ENCODE measurements at regions not wholly inside any gene's neighbourhood (a gene's known extent, or its start where the extent isn't known, plus 50 kb on each side); places are given as distances from the start of the nearest gene placed in this dataset.
A peak's percentile ranks its signal among the peaks of the same experiment; 100 is the strongest.

- DNase-seq (no peak), ATAC-seq (ENCODE audit: insufficient read depth, low FRiP score) (no peak)
- H3K9ac ChIP-seq (ENCODE audit: insufficient read depth in 1 of 2, low read length in 2 of 2): no peak overlapping the region
- no peaks in the 10 kb centered on the region for H3K9me3 ChIP-seq (ENCODE audit: control insufficient read depth in 4 of 4, insufficient read depth in 3 of 4, low read length in 3 of 4)
- no peaks in the 10 kb centered on the region for H3K4me1 ChIP-seq (ENCODE audit: control insufficient read depth in 5 of 5, insufficient read depth in 5 of 5, low read length in 5 of 5)
- no peak overlapping the region for H3K27ac ChIP-seq (ENCODE audit: low read depth in 1 of 2, low read length in 1 of 2)
- no peaks in the 10 kb centered on the region for H3K27me3 ChIP-seq (ENCODE audit: control insufficient read depth in 3 of 3, insufficient read depth in 3 of 3, low read length in 2 of 3)
- no peak overlapping the region for H3K4me3 ChIP-seq
- TF ChIP-seq, protein P1, sequence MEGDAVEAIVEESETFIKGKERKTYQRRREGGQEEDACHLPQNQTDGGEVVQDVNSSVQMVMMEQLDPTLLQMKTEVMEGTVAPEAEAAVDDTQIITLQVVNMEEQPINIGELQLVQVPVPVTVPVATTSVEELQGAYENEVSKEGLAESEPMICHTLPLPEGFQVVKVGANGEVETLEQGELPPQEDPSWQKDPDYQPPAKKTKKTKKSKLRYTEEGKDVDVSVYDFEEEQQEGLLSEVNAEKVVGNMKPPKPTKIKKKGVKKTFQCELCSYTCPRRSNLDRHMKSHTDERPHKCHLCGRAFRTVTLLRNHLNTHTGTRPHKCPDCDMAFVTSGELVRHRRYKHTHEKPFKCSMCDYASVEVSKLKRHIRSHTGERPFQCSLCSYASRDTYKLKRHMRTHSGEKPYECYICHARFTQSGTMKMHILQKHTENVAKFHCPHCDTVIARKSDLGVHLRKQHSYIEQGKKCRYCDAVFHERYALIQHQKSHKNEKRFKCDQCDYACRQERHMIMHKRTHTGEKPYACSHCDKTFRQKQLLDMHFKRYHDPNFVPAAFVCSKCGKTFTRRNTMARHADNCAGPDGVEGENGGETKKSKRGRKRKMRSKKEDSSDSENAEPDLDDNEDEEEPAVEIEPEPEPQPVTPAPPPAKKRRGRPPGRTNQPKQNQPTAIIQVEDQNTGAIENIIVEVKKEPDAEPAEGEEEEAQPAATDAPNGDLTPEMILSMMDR (IDR thresholded peaks at IDR 0.05; ENCODE audit: control extremely low read depth, extremely low read depth): no peak
- whole genome bisulfite sequencing, 2 donors: 57 to 68% methylated on average over 2 of the region's 2 CpGs
- H3K36me3 ChIP-seq (ENCODE audit: control insufficient read depth in 4 of 4, insufficient read depth in 4 of 4, low read length in 4 of 4): no peaks in the 10 kb centered on the region
These were observed 90.1 kb upstream of the CPSF6 start for GRCh38 chr12:69149270-69149669.

DNA sequence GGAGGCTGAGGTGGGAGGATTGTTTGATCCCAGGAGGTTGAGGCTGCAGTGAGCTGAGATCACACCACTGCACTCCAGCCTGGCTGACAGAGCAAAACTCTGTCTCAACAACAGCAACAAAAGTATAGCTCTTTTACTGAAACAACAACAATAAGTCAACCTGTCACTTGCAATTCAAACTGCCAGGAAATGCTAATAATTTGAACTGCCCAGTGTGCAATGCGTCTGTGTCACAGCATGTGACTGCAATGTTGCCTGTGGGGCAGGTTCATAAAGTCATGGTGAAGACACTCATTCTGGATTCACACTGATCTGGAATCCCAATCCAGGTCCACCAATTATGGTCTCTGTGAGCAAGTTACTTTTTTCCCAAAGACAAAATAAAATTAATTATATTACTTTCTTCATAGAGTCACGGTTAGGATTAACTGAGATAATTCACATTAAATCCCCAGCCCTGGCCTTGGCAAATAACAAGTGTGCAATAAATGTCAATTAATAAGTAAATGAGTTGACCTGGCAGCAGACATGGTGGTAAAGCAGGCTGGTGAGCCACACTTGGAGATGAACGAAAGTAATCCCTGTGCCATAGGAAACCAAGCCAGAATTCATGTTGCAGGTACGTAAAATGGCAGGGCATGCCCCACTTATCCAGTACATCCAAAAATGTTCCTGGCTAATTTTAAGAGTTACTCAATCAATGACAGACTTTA, 89.1 kb upstream of the CPSF6 start:
- H3K9ac ChIP-seq (ENCODE audit: insufficient read depth in 1 of 2, low read length in 2 of 2): no peak overlapping the region

GRCh38 chr12:69150796-69151127, 88.6 kb upstream of the CPSF6 start:
- H3K9me3 ChIP-seq (ENCODE audit: control insufficient read depth in 4 of 4, insufficient read depth in 3 of 4, low read length in 3 of 4): no peaks in the 10 kb centered on the region
- WGBS, 2 donors: 69 to 73% methylated on average over 2 of the region's 2 CpGs
- H3K4me1 ChIP-seq (ENCODE audit: control insufficient read depth in 5 of 5, insufficient read depth in 5 of 5, low read length in 5 of 5): no peaks in the 10 kb centered on the region
- H3K36me3 ChIP-seq (ENCODE audit: control insufficient read depth in 4 of 4, insufficient read depth in 4 of 4, low read length in 4 of 4): no peaks in the 10 kb centered on the region
- ATAC-seq (ENCODE audit: insufficient read depth, low FRiP score) (no peak), DNase-seq (no peak)
- H3K27ac ChIP-seq (ENCODE audit: low read depth in 1 of 2, low read length in 1 of 2): no peak overlapping the region
- no peak overlapping the region for H3K9ac ChIP-seq (ENCODE audit: insufficient read depth in 1 of 2, low read length in 2 of 2)
- no peak overlapping the region for H3K4me3 ChIP-seq
- H3K27me3 ChIP-seq (ENCODE audit: control insufficient read depth in 3 of 3, insufficient read depth in 3 of 3, low read length in 2 of 3): no peaks in the 10 kb centered on the region
- TF ChIP-seq, protein P1 (IDR thresholded peaks at IDR 0.05; ENCODE audit: control extremely low read depth, extremely low read depth): no peak

More for the DNA sequence above, 89.1 kb upstream of the CPSF6 start:
- DNase-seq: no peak
- Histone ChIP-seq H3K27ac (ENCODE audit: low read depth in 1 of 2, low read length in 1 of 2) (no peak overlapping the region), H3K4me1 (ENCODE audit: control insufficient read depth in 5 of 5, insufficient read depth in 5 of 5, low read length in 5 of 5) (no peaks in the 10 kb centered on the region), H3K27me3 (ENCODE audit: control insufficient read depth in 3 of 3, insufficient read depth in 3 of 3, low read length in 2 of 3) (no peaks in the 10 kb centered on the region), H3K36me3 (ENCODE audit: control insufficient read depth in 4 of 4, insufficient read depth in 4 of 4, low read length in 4 of 4) (no peaks in the 10 kb centered on the region), H3K9me3 (ENCODE audit: control insufficient read depth in 4 of 4, insufficient read depth in 3 of 4, low read length in 3 of 4) (no peaks in the 10 kb centered on the region), H3K4me3 (no peak overlapping the region)
- TF ChIP-seq, protein P1 (IDR thresholded peaks at IDR 0.05; ENCODE audit: control extremely low read depth, extremely low read depth): no peak
- WGBS, 2 donors: 79 to 91% methylated on average over 4 of the region's 4 CpGs
- ATAC-seq (ENCODE audit: insufficient read depth, low FRiP score): no peak

DNA sequence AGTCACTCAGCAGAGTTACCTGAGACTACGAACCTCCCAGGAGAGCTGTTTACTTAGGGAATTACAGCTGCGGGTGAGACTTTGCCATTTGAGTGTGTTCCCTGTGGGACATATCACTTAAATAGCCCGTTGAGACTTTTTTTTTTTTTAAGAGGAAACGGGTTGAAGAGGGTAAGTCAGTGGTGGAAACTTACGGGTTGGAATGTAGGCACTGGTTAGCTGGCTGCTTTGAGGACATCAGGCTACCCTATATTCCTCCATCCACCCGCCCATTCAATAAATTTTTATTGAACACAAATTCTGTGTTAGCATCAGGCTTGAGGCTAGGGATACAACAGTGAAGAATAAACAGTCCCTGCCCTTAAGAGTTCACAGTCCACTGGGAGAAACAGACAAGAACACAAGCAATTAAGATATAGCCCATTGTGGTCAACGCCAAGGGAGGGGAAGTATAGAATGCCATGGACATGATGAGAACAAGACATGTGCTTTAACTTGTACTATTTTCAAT, 88.1 kb upstream of the CPSF6 start:
- TF ChIP-seq, protein P1 (IDR thresholded peaks at IDR 0.05; ENCODE audit: control extremely low read depth, extremely low read depth): no peak
- ATAC-seq (ENCODE audit: insufficient read depth, low FRiP score) (no peak), DNase-seq (peak in 1 of 3 donors; percentile 9)
- WGBS, 2 donors: 52 to 72% methylated on average over 7 of the region's 7 CpGs
- H3K9me3 ChIP-seq (ENCODE audit: control insufficient read depth in 4 of 4, insufficient read depth in 3 of 4, low read length in 3 of 4): no peaks in the 10 kb centered on the region
- H3K4me1 ChIP-seq (ENCODE audit: control insufficient read depth in 5 of 5, insufficient read depth in 5 of 5, low read length in 5 of 5): no peaks in the 10 kb centered on the region
- H3K36me3 ChIP-seq (ENCODE audit: control insufficient read depth in 4 of 4, insufficient read depth in 4 of 4, low read length in 4 of 4): no peaks in the 10 kb centered on the region
- H3K27me3 ChIP-seq (ENCODE audit: control insufficient read depth in 3 of 3, insufficient read depth in 3 of 3, low read length in 2 of 3): no peaks in the 10 kb centered on the region
- no peak overlapping the region for H3K9ac ChIP-seq (ENCODE audit: insufficient read depth in 1 of 2, low read length in 2 of 2)
- H3K4me3 ChIP-seq: no peak overlapping the region
- H3K27ac ChIP-seq (ENCODE audit: low read depth in 1 of 2, low read length in 1 of 2): no peak overlapping the region
